Caco-2 (cell line): ENCODE measurements at regions not wholly inside any gene's neighbourhood (a gene's known extent, or its start where the extent isn't known, plus 50 kb on each side); places are given as distances from the start of the nearest gene placed in this dataset. TPM values are rescaled to one million over a fixed set of nuclear protein-coding genes. Genes with fewer than 3 reads are reported as not detected.

Experiments
- BruUV-seq: library from RNA; stranded (reverse); fragments of 400-500 nt; replicated peaks from 2 replicates; lab custom pipeline; 2021; lab: Mats Ljungman, UMichigan
- CTCF ChIA-PET: fragments of 300-600 bp; sonication (Branson Sonifier 250); formaldehyde crosslinking; loops from one replicate; lab custom pipeline; 2022; ENCODE audit warnings: antibody characterized with exemption; lab: Charles Lee
- POLR2A ChIA-PET: fragments of 300-600 bp; sonication (Branson Sonifier 250); formaldehyde crosslinking; loops from one replicate; lab custom pipeline; 2022; ENCODE audit warnings: antibody characterized with exemption; lab: Charles Lee
- DNase-seq, 2 experiments: peaks; one replicate each; pipeline versions ENCODE4 v3.0.0 to v3.0.0-alpha.2; 2020 to 2022
- H3K27me3 ChIP-seq: replicated peaks from 2 replicates; pipeline ENCODE4 v1.6.0; 2011; ENCODE audit warnings: low read length; ENCODE audit not compliant: control insufficient read depth, insufficient read depth
- H3K36me3 ChIP-seq: 2 replicates; pipeline ENCODE4 v1.5.1; 2011; ENCODE audit warnings: low read length; ENCODE audit not compliant: control insufficient read depth, insufficient read depth
- H3K4me1 ChIP-seq: fragments of 250-450 bp; sonication (Bioruptor Pico); 2 replicates; pipeline ENCODE4 v1.5.1; 2020; ENCODE audit warnings: mild to moderate bottlenecking
- H3K4me3 ChIP-seq: 2 replicates; pipeline ENCODE4 v1.5.1; 2011; ENCODE audit warnings: low read depth, mild to moderate bottlenecking, control low read depth, low read length
- H3K9me3 ChIP-seq: fragments of 250-450 bp; sonication (Bioruptor Pico); 2 replicates; pipeline ENCODE4 v1.5.1; 2020; ENCODE audit warnings: mild to moderate bottlenecking, moderate library complexity
- H3K27ac Mint-ChIP-seq: one replicate; pipeline ENCODE4 v1.8.0; 2022; ENCODE audit warnings: mixed read lengths; ENCODE audit not compliant: unreplicated experiment
- H3K27me3 Mint-ChIP-seq: one replicate; pipeline ENCODE4 v1.8.0; 2022; ENCODE audit warnings: mixed read lengths; ENCODE audit not compliant: insufficient read depth, unreplicated experiment
- H3K36me3 Mint-ChIP-seq: one replicate; pipeline ENCODE4 v1.8.0; 2022; ENCODE audit warnings: mild to moderate bottlenecking, mixed read lengths; ENCODE audit not compliant: insufficient read depth, unreplicated experiment
- H3K4me1 Mint-ChIP-seq: one replicate; pipeline ENCODE4 v1.8.0; 2022; ENCODE audit warnings: low read depth, mixed read lengths; ENCODE audit not compliant: unreplicated experiment
- H3K4me3 Mint-ChIP-seq: one replicate; pipeline ENCODE4 v1.8.0; 2022; ENCODE audit warnings: mild to moderate bottlenecking, moderate library complexity, mixed read lengths; ENCODE audit not compliant: unreplicated experiment
- H3K9me3 Mint-ChIP-seq: one replicate; pipeline ENCODE4 v1.8.0; 2022; ENCODE audit warnings: mixed read lengths; ENCODE audit not compliant: unreplicated experiment
- intact Hi-C: fragments of 100-400 bp; cut with micrococcal nuclease; formaldehyde crosslinking; loops from one replicate; pipeline ENCODE4 v1.10.0; 2022; ENCODE audit not compliant: unreplicated experiment
- microRNA-seq: library from miRNA; unstranded; fragments of <30 nt; microRNA quantifications from one replicate; pipeline ENCODE4 v1.2.0, GENCODE V29; 2022
- TF ChIP-seq, protein P1 (sequence below), 2 experiments: fragments of 200-600 bp in 1 of 2; IDR thresholded peaks; 1 replicate in 1 of 2; 2 replicates in 1 of 2; pipeline versions ENCODE4 v1.5.1 to v1.8.0; 2011 to 2022; ENCODE audit warnings: antibody characterized with exemption in 1 of 2, control low read depth in 1 of 2, inconsistent platforms in 1 of 2, low read depth in 1 of 2, low read length in 1 of 2, mild to moderate bottlenecking in 1 of 2, moderate library complexity in 1 of 2; ENCODE audit not compliant: insufficient read depth in 1 of 2, severe bottlenecking in 1 of 2, unreplicated experiment in 1 of 2

DNA sequence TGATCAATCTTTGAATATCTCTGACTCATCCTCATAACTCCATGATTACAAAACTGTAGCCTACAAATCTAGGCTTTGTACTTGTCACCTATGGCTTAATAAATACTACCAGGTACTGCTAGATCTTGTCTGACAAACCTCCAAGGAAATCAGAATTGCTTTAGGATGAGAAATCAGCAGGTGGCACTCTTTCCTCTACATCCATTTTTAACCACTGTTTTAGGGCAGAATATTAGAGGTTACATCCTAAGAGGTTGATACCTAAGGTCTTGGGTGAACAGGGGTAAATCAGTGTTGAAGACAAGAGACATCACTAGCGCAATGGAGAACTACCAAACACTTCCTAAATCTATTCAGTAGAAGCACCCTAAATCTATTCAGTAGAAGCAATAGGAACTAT is 63.1 kb upstream of the SOX5 start:
- no peak overlapping the region for H3K27ac Mint-ChIP-seq
- Histone ChIP-seq H3K36me3 (no peaks in the 10 kb centered on the region), H3K9me3 (no peaks in the 10 kb centered on the region), H3K4me3 (no peak overlapping the region), H3K27me3 (no peaks in the 10 kb centered on the region), H3K4me1 (no peaks in the 10 kb centered on the region)
- POLR2A ChIA-PET, result no interaction called here
- intact Hi-C loops, result loop anchor here (1.0 to 10.0 kb wide), 6 partner anchors 262 to 824 kb away; no protein-coding TSS in a partner anchor
- H3K9me3 Mint-ChIP-seq, result peaks cover 4% of the 10 kb centered on the region
- no peaks in the 10 kb centered on the region for H3K27me3 Mint-ChIP-seq
- peak in 1 of 2 experiments; percentile 47 for DNase-seq
- no peak overlapping the region for H3K4me3 Mint-ChIP-seq
- no peaks in the 10 kb centered on the region for H3K4me1 Mint-ChIP-seq
- CTCF ChIA-PET, result interaction anchor here (1.0 to 1.2 kb wide), 2 partner anchors 243 to 766 kb away, joined by 3 read pairs; no protein-coding TSS in a partner anchor
- BruUV-seq, result no TSS peak
- H3K36me3 Mint-ChIP-seq, result no peaks in the 10 kb centered on the region
- TF ChIP-seq, protein P1, sequence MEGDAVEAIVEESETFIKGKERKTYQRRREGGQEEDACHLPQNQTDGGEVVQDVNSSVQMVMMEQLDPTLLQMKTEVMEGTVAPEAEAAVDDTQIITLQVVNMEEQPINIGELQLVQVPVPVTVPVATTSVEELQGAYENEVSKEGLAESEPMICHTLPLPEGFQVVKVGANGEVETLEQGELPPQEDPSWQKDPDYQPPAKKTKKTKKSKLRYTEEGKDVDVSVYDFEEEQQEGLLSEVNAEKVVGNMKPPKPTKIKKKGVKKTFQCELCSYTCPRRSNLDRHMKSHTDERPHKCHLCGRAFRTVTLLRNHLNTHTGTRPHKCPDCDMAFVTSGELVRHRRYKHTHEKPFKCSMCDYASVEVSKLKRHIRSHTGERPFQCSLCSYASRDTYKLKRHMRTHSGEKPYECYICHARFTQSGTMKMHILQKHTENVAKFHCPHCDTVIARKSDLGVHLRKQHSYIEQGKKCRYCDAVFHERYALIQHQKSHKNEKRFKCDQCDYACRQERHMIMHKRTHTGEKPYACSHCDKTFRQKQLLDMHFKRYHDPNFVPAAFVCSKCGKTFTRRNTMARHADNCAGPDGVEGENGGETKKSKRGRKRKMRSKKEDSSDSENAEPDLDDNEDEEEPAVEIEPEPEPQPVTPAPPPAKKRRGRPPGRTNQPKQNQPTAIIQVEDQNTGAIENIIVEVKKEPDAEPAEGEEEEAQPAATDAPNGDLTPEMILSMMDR (IDR thresholded peaks at IDR 0.05; ENCODE audit: insufficient read depth in 1 of 2, low read depth in 1 of 2, low read length in 1 of 2, severe bottlenecking in 1 of 2, unreplicated experiment in 1 of 2), result peak; percentile 48 to 68

DNA sequence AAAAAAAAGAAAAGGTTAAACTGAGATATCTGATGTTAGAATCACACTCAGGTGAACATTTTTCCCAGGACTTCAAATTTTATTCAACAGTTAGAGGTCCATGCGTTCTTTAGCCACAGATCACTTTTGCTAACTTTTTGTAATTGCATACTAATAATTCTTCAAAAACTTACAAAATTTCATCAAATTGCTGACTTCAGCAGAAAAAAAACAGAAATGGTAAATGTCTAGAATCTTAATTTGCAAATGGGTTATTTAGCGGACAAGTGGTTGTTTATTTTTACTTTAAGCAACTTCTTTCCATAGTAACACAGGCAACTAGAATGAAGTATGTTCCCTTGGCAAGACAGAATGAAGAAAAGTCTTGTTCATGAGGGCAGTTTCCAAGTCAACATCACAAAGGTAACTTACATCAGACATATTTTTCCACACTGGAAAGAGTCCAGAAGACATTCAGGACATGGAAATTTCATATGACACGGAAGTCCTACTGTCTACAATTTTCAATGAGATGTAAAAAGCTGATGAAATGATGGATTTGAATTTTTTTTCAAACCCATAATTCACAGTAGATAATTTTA is 62.5 kb upstream of the SOX5 start:
- DNase-seq, result no peak
- no TSS peak for BruUV-seq
- H3K9me3 Mint-ChIP-seq, result no peaks in the 10 kb centered on the region
- no peak overlapping the region for H3K4me3 Mint-ChIP-seq
- POLR2A ChIA-PET, result no interaction called here
- TF ChIP-seq, protein P1 (IDR thresholded peaks at IDR 0.05; ENCODE audit: insufficient read depth in 1 of 2, low read depth in 1 of 2, low read length in 1 of 2, severe bottlenecking in 1 of 2, unreplicated experiment in 1 of 2), result no peak
- no peaks in the 10 kb centered on the region for H3K36me3 Mint-ChIP-seq
- H3K9me3 ChIP-seq, result no peaks in the 10 kb centered on the region
- no peaks in the 10 kb centered on the region for H3K36me3 ChIP-seq
- CTCF ChIA-PET, result interaction anchor here (1.0 kb wide), 1 partner anchor 244 kb away, joined by 3 read pairs; no protein-coding TSS in a partner anchor
- H3K4me1 Mint-ChIP-seq, result no peaks in the 10 kb centered on the region
- H3K4me1 ChIP-seq, result no peaks in the 10 kb centered on the region
- H3K27me3 ChIP-seq, result no peaks in the 10 kb centered on the region
- no peaks in the 10 kb centered on the region for H3K27me3 Mint-ChIP-seq
- intact Hi-C loops, result loop anchor here (1.0 to 10.0 kb wide), 6 partner anchors 263 to 824 kb away; no protein-coding TSS in a partner anchor
- no peak overlapping the region for H3K4me3 ChIP-seq
- no peak overlapping the region for H3K27ac Mint-ChIP-seq

DNA sequence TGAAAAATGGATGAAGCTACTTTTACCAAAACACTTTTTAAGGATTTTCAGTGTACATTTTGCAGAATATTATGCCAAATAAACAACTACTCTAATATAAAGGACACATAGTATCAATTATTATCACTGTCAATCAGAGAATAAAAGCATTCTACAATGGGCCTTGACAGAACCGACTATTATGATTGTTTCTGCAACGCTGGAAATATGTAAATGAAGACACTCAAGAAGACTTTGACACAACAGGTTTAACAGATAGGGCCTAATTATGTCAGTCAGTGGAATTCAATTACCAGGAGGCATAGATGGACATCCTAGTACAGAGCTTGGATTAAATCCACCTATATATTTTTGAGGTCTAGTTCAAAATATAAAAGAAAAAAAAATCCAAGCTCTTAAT is 58.7 kb upstream of the SOX5 start:
- POLR2A ChIA-PET, result no interaction called here
- no peak overlapping the region for H3K4me3 Mint-ChIP-seq
- DNase-seq, result no peak
- no peak overlapping the region for H3K27ac Mint-ChIP-seq
- Histone ChIP-seq H3K9me3 (no peaks in the 10 kb centered on the region), H3K4me3 (no peak overlapping the region), H3K36me3 (no peaks in the 10 kb centered on the region), H3K4me1 (no peaks in the 10 kb centered on the region), H3K27me3 (no peaks in the 10 kb centered on the region)
- TF ChIP-seq, protein P1 (IDR thresholded peaks at IDR 0.05; ENCODE audit: insufficient read depth in 1 of 2, low read depth in 1 of 2, low read length in 1 of 2, severe bottlenecking in 1 of 2, unreplicated experiment in 1 of 2), result no peak
- H3K36me3 Mint-ChIP-seq, result no peaks in the 10 kb centered on the region
- H3K4me1 Mint-ChIP-seq, result no peaks in the 10 kb centered on the region
- BruUV-seq, result no TSS peak
- CTCF ChIA-PET, result no interaction called here
- intact Hi-C loops, result no loop called here
- H3K9me3 Mint-ChIP-seq, result no peaks in the 10 kb centered on the region
- no peaks in the 10 kb centered on the region for H3K27me3 Mint-ChIP-seq

Small RNA genes lying in the stretch of these regions (microRNA-seq; reads per million reads assigned to microRNA genes)
- gene MIR920, result not detected
